ENCODE measurements at regions not wholly inside any gene's neighbourhood (a gene's known extent, or its start where the extent isn't known, plus 50 kb on each side); places are given as distances from the start of the nearest gene placed in this dataset.

GRCh38 chr6:73951183-73951582 is 255.2 kb downstream of the CD109 start:
- Histone ChIP-seq H3K4me1 (ENCODE audit: insufficient read depth, low read length) (no peaks in the 10 kb centered on the region), H3K4me2 (ENCODE audit: low read length) (no peak overlapping the region), H3K36me3 (ENCODE audit: insufficient read depth, low read length) (no peaks in the 10 kb centered on the region), H3K4me3 (ENCODE audit: insufficient read depth, low read depth, low read length) (no peak overlapping the region), H3K27me3 (ENCODE audit: insufficient read depth, low read length) (no peaks in the 10 kb centered on the region), H3K9me3 (ENCODE audit: insufficient read depth, low read depth, low read length) (no peaks in the 10 kb centered on the region), H3K9ac (ENCODE audit: low read length) (no peak overlapping the region), H3K79me2 (ENCODE audit: insufficient read depth, low read length) (no peaks in the 10 kb centered on the region), H2AFZ (ENCODE audit: low read depth, low read length) (no peak overlapping the region), H4K20me1 (ENCODE audit: insufficient read depth, low read length) (no peaks in the 10 kb centered on the region), H3K27ac (ENCODE audit: low read depth, low read length) (no peak overlapping the region)
- no peaks in the 10 kb centered on the region for H3K27me3 Mint-ChIP-seq (ENCODE audit: low read depth, unreplicated experiment)
- H3K9me3 Mint-ChIP-seq (ENCODE audit: unreplicated experiment): peaks cover 1% of the 10 kb centered on the region
- H3K4me3 Mint-ChIP-seq (ENCODE audit: unreplicated experiment): no peak overlapping the region
- no peaks in the 10 kb centered on the region for H3K36me3 Mint-ChIP-seq (ENCODE audit: low read depth, unreplicated experiment)
- H3K27ac Mint-ChIP-seq (ENCODE audit: unreplicated experiment): no peak overlapping the region
- no peaks in the 10 kb centered on the region for H3K4me1 Mint-ChIP-seq (ENCODE audit: low read depth, unreplicated experiment)
- DNase-seq (ENCODE audit: low read depth) (no peak), FAIRE-seq (no peak)
- TF ChIP-seq CTCF (IDR thresholded peaks at IDR 0.05; ENCODE audit: insufficient read depth, low read depth, low read length): no peak
- TF ChIP-seq EZH2 (IDR thresholded peaks at IDR 0.05; ENCODE audit: insufficient read depth, low read length): no peak

GRCh38 chr6:73943930-73944652 is 248.1 kb downstream of the CD109 start:
- Mint-ChIP-seq H3K27me3 (ENCODE audit: low read depth, unreplicated experiment) (no peaks in the 10 kb centered on the region), H3K4me3 (ENCODE audit: unreplicated experiment) (no peak overlapping the region), H3K36me3 (ENCODE audit: low read depth, unreplicated experiment) (no peaks in the 10 kb centered on the region), H3K4me1 (ENCODE audit: low read depth, unreplicated experiment) (peaks cover 9% of the 10 kb centered on the region), H3K27ac (ENCODE audit: unreplicated experiment) (no peak overlapping the region), H3K9me3 (ENCODE audit: unreplicated experiment) (no peaks in the 10 kb centered on the region)
- Histone ChIP-seq H3K79me2 (ENCODE audit: insufficient read depth, low read length) (no peaks in the 10 kb centered on the region), H3K4me2 (ENCODE audit: low read length) (no peak overlapping the region), H3K27ac (ENCODE audit: low read depth, low read length) (no peak overlapping the region), H3K36me3 (ENCODE audit: insufficient read depth, low read length) (no peaks in the 10 kb centered on the region), H3K9ac (ENCODE audit: low read length) (no peak overlapping the region), H4K20me1 (ENCODE audit: insufficient read depth, low read length) (no peaks in the 10 kb centered on the region), H2AFZ (ENCODE audit: low read depth, low read length) (no peak overlapping the region), H3K9me3 (ENCODE audit: insufficient read depth, low read depth, low read length) (no peaks in the 10 kb centered on the region), H3K4me1 (ENCODE audit: insufficient read depth, low read length) (no peaks in the 10 kb centered on the region), H3K4me3 (ENCODE audit: insufficient read depth, low read depth, low read length) (no peak overlapping the region), H3K27me3 (ENCODE audit: insufficient read depth, low read length) (no peaks in the 10 kb centered on the region)
- DNase-seq (ENCODE audit: low read depth) (no peak), FAIRE-seq (no peak)
- TF ChIP-seq CTCF (IDR thresholded peaks at IDR 0.05; ENCODE audit: insufficient read depth, low read depth, low read length) (no peak), EZH2 (IDR thresholded peaks at IDR 0.05; ENCODE audit: insufficient read depth, low read length) (no peak)

GRCh38 chr6:73943411-73943810 is 247.4 kb downstream of the CD109 start:
- Histone ChIP-seq H2AFZ (ENCODE audit: low read depth, low read length) (no peak overlapping the region), H3K4me1 (ENCODE audit: insufficient read depth, low read length) (no peaks in the 10 kb centered on the region), H3K27me3 (ENCODE audit: insufficient read depth, low read length) (no peaks in the 10 kb centered on the region), H3K27ac (ENCODE audit: low read depth, low read length) (no peak overlapping the region), H3K4me3 (ENCODE audit: insufficient read depth, low read depth, low read length) (no peak overlapping the region), H3K9me3 (ENCODE audit: insufficient read depth, low read depth, low read length) (no peaks in the 10 kb centered on the region), H3K4me2 (ENCODE audit: low read length) (no peak overlapping the region), H3K79me2 (ENCODE audit: insufficient read depth, low read length) (no peaks in the 10 kb centered on the region), H4K20me1 (ENCODE audit: insufficient read depth, low read length) (no peaks in the 10 kb centered on the region), H3K9ac (ENCODE audit: low read length) (no peak overlapping the region), H3K36me3 (ENCODE audit: insufficient read depth, low read length) (no peaks in the 10 kb centered on the region)
- peaks cover 9% of the 10 kb centered on the region for H3K4me1 Mint-ChIP-seq (ENCODE audit: low read depth, unreplicated experiment)
- H3K27me3 Mint-ChIP-seq (ENCODE audit: low read depth, unreplicated experiment): no peaks in the 10 kb centered on the region
- no peaks in the 10 kb centered on the region for H3K9me3 Mint-ChIP-seq (ENCODE audit: unreplicated experiment)
- TF ChIP-seq CTCF (IDR thresholded peaks at IDR 0.05; ENCODE audit: insufficient read depth, low read depth, low read length) (no peak), EZH2 (IDR thresholded peaks at IDR 0.05; ENCODE audit: insufficient read depth, low read length) (no peak)
- FAIRE-seq (no peak), DNase-seq (ENCODE audit: low read depth) (no peak)
- no peak overlapping the region for H3K27ac Mint-ChIP-seq (ENCODE audit: unreplicated experiment)
- no peaks in the 10 kb centered on the region for H3K36me3 Mint-ChIP-seq (ENCODE audit: low read depth, unreplicated experiment)
- no peak overlapping the region for H3K4me3 Mint-ChIP-seq (ENCODE audit: unreplicated experiment)

Measured in astrocyte (in vitro differentiated cells and primary cell).